ACC112 (cell line): ENCODE measurements at regions not wholly inside any gene's neighbourhood (a gene's known extent, or its start where the extent isn't known, plus 50 kb on each side); places are given as distances from the start of the nearest gene placed in this dataset.
"Not testable (repeated sequence)": the region's sequence is repeated elsewhere in the genome, so short reads cannot be mapped to it uniquely, and the experiment has no call there.

ENCODE experiments used
- H2AFZ ChIP-seq: fragments of 200-600 bp; sonication (generic); one replicate; pipeline ENCODE4 v1.6.0; 2017; ENCODE audit warnings: antibody characterized with exemption, low read length; ENCODE audit not compliant: unreplicated experiment
- H3K27ac ChIP-seq: fragments of 200-600 bp; sonication (generic); 2 replicates; pipeline ENCODE4 v1.5.1; 2014; ENCODE audit warnings: low read depth, mild to moderate bottlenecking, antibody characterized with exemption, low read length, moderate library complexity
- H3K27me3 ChIP-seq: fragments of 200-600 bp; sonication (generic); 2 replicates; pipeline ENCODE4 v1.6.1; 2014; ENCODE audit warnings: mild to moderate bottlenecking, antibody characterized with exemption, low read length, moderate library complexity, mixed read lengths; ENCODE audit not compliant: insufficient read depth
- H3K36me3 ChIP-seq: fragments of 200-600 bp; sonication (generic); 2 replicates; pipeline ENCODE4 v1.6.1; 2016; ENCODE audit warnings: mild to moderate bottlenecking, antibody characterized with exemption, low read length, moderate library complexity, mixed read lengths; ENCODE audit not compliant: insufficient read depth
- H3K4me1 ChIP-seq: fragments of 200-600 bp; sonication (generic); one replicate; pipeline ENCODE4 v1.6.1; 2016; ENCODE audit warnings: low read length, mixed read lengths; ENCODE audit not compliant: insufficient read depth, unreplicated experiment, control insufficient read depth
- H3K4me3 ChIP-seq: fragments of 200-600 bp; sonication (generic); 2 replicates; pipeline ENCODE4 v1.5.1; 2014; ENCODE audit warnings: mild to moderate bottlenecking, low read depth, low read length
- H3K79me2 ChIP-seq: fragments of 200-600 bp; sonication (generic); one replicate; pipeline ENCODE4 v1.6.0; 2016; ENCODE audit warnings: low read length; ENCODE audit not compliant: control insufficient read depth, unreplicated experiment, insufficient read depth

DNA sequence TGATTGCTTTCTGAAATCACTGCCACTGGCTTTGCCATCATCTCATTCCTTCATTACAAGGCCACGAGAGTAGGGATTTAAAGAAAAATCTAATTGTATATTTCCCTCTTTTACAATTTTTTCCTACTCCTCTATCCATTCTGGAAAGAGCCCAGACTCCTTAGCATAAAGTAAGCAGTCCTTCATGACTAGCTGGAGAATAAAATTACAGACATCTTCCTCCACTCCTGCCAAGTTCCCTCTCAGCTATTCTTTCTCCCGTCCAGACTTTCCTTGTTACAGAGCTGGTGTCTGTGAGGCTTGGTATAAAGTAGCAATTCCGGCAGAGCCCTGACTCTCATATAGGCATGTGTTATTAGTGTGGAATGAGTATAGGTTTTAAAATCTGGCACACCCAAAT, 806.8 kb downstream of the PLCL1 start:
- no peaks in the 10 kb centered on the region for H3K79me2 ChIP-seq
- no peak overlapping the region for H3K4me3 ChIP-seq
- H3K36me3 ChIP-seq, result no peaks in the 10 kb centered on the region
- H3K4me1 ChIP-seq, result no peaks in the 10 kb centered on the region
- no peak overlapping the region for H3K27ac ChIP-seq
- no peak overlapping the region for H2AFZ ChIP-seq
- no peaks in the 10 kb centered on the region for H3K27me3 ChIP-seq

DNA sequence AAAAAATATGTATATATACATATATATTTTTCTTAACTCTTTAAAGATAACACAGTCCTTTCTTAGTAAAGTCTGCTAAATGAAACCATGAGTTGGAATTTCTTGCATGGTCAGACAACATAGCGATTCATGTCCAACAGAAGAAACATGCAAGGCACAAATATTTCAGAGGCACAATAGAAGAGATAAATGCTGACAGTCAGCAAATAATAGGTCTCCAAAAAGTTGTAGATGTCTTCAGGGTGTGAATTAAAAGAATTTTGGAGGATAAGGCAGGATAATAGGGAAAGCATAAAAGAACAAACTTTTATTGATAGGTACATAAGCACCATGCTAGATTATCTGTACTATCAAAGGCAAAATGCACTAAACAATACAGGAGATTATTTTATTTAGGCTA, 800.2 kb downstream of the PLCL1 start:
- no peaks in the 10 kb centered on the region for H3K27me3 ChIP-seq
- H3K4me1 ChIP-seq, result no peaks in the 10 kb centered on the region
- H3K4me3 ChIP-seq, result no peak overlapping the region
- H3K79me2 ChIP-seq, result no peaks in the 10 kb centered on the region
- H3K27ac ChIP-seq, result no peak overlapping the region
- H3K36me3 ChIP-seq, result no peaks in the 10 kb centered on the region
- no peak overlapping the region for H2AFZ ChIP-seq

DNA sequence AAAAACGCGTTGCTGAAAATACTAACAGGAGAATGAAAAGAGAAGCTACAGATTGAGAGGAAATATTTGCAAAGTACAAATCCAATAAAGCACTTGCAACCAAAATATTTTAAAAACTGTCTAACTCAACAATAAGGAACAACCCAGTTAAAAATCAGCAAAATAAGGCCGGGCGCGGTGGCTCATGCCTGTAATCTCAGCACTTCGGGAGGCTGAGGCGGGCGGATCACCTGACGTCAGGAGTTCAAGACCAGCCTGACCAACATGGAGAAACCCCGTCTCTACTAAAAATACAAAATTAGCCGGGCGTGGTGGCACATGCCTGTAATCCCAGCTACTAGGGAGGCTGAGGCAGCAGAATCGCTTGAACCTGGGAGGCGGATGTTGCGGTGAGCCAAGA, 798.6 kb downstream of the PLCL1 start:
- not testable (repeated sequence) for H3K27me3 ChIP-seq, H3K4me3 ChIP-seq, H3K36me3 ChIP-seq, H2AFZ ChIP-seq, H3K79me2 ChIP-seq, H3K4me1 ChIP-seq, H3K27ac ChIP-seq

DNA sequence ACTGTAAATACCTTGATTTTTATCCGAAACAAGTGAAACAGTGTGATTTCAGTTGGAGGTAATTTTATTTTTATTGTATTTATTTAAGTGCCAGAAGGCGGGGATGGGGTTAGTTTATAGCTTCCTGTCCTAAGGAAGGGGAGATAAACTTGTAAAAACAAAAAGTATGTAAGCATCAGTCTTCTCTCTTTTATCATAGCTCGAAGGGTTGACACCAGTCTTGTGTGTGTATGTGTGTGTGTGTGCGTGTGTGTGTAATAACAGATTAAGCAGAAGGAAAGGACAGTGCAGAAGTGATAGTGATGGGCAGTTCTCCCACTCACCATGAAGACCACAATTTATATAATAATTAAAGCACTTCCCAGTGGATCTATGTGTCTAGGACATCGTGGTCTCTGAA, 793.3 kb downstream of the PLCL1 start:
- Histone ChIP-seq H2AFZ (no peak overlapping the region), H3K36me3 (no peaks in the 10 kb centered on the region), H3K4me3 (no peak overlapping the region), H3K27me3 (no peaks in the 10 kb centered on the region), H3K4me1 (no peaks in the 10 kb centered on the region), H3K27ac (no peak overlapping the region), H3K79me2 (no peaks in the 10 kb centered on the region)

DNA sequence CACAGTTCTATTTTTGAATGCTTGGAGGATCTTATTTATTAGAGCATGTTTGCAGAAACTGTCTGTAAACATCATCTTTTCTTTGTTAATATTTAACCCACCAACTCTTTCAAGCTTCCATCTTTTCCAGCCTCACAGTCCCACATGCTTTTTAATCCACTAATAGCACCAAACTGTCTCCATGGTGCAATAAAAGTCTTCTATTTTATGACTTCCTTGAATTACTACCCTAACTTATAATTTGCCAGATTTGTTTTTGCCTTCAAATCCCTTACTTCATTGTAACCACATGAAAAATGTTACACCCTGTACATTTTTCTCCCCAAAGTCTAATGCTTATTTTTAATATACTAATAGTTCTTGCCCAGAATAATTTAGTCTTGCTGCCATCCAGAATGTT, 792.6 kb downstream of the PLCL1 start:
- H3K79me2 ChIP-seq, result no peaks in the 10 kb centered on the region
- no peaks in the 10 kb centered on the region for H3K4me1 ChIP-seq
- no peak overlapping the region for H3K4me3 ChIP-seq
- no peak overlapping the region for H2AFZ ChIP-seq
- H3K36me3 ChIP-seq, result no peaks in the 10 kb centered on the region
- no peaks in the 10 kb centered on the region for H3K27me3 ChIP-seq
- H3K27ac ChIP-seq, result no peak overlapping the region

DNA sequence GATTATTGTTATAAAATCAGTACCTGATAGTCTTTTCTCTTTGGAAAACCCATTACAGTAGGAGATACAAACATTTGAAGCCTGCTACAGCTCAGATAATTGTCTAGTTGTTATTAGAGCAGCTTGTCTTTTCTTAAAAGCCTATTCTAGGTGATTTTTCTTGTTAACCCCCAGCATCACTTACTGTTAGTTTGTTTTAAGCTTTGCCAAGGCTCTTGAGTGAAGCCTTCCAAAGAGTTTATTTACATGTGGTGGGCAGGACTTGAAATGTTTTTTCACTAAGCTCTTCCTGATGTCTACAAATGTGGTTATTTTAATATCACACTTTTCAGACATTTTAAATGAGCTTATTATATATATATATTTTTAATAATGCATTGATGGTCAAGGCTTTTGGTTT, 791.3 kb downstream of the PLCL1 start:
- H3K36me3 ChIP-seq, result no peaks in the 10 kb centered on the region
- H3K4me1 ChIP-seq, result no peaks in the 10 kb centered on the region
- no peaks in the 10 kb centered on the region for H3K79me2 ChIP-seq
- no peak overlapping the region for H3K27ac ChIP-seq
- H3K4me3 ChIP-seq, result no peak overlapping the region
- H3K27me3 ChIP-seq, result no peaks in the 10 kb centered on the region
- no peak overlapping the region for H2AFZ ChIP-seq

DNA sequence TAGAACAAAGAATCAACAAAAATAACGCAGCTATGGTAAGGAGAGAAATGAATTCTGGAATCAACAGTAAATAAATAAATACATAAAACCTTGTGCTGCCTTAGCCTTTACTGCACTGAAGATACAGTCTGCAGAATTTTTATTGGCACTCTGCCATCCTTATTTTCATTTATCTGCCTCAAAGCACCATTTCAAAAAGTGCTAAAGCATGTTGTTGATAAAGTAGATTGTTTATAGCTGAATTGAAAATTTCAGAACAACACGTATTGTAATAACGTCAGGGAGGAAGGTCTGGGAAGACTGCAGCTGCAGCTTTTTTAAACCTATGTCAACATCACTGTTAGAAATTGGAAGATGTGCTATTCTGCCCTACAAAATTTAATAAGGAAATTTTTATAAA, 787.2 kb downstream of the PLCL1 start:
- Histone ChIP-seq H3K4me3 (no peak overlapping the region), H3K27ac (no peak overlapping the region), H3K36me3 (no peaks in the 10 kb centered on the region), H2AFZ (no peak overlapping the region), H3K4me1 (no peaks in the 10 kb centered on the region), H3K27me3 (no peaks in the 10 kb centered on the region), H3K79me2 (no peaks in the 10 kb centered on the region)

DNA sequence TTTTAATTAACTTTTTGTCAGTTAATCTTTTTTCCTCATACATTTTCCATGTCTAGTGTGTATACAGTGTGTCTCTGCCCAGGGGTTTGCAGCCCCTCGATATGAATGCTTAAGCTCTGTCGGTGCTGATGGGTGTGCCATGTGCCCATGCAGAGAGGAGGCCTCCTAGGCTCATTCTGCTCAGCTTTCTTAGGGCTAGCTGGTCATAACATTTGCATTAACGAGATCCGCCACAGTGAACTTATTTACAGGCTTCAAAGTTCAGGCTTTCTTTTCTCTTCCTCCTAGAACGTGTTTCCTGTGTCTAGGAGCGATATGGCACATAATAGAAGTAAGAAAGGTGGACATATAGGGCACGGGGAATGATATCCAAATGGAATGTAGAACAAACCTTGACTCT, 783.3 kb downstream of the PLCL1 start:
- H3K36me3 ChIP-seq, result no peaks in the 10 kb centered on the region
- H3K27me3 ChIP-seq, result no peaks in the 10 kb centered on the region
- H3K79me2 ChIP-seq, result no peaks in the 10 kb centered on the region
- no peak overlapping the region for H3K27ac ChIP-seq
- no peak overlapping the region for H3K4me3 ChIP-seq
- H3K4me1 ChIP-seq, result no peaks in the 10 kb centered on the region
- H2AFZ ChIP-seq, result peak overlapping the region; percentile 50

DNA sequence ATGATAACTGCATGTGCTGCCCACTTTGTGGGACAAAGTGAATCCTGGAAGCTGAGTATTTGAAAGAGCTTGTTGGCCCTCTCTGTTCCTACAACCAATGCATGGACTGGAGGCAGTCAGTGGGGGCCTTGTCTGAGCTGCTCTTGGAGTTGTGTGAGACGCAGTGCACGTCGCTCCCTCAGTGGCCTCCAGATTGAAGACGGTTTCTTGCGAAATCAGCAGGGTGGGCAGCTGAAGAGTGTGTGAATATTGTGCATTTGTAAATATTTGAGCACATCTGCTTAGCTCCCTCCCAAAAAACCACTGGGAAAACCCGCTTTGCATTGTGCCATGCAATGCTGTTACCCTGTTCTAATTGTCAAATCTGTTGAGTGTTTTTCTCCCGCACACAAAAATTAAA, 782.8 kb downstream of the PLCL1 start:
- Histone ChIP-seq H3K36me3 (no peaks in the 10 kb centered on the region), H3K27me3 (no peaks in the 10 kb centered on the region)

DNA sequence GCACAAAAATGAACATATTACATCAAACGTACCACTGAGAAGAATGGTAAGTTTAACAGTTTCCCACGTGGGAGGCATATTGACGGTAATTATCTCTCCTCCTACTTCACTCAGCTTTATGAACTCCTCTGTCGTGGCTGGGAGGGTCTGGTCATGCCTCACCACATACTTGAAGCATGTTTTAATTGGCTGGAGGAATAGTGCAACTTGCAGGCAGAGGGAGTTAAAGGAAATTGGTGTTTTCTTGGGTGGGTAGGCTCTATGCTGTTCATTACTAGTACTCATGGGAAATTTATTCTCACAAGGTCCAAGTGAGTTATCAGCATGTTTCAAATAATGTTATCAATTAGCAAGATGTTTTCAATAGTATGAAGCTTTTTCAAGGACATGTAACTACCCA, 767.0 kb downstream of the PLCL1 start:
- Histone ChIP-seq H3K4me1 (no peaks in the 10 kb centered on the region), H3K27me3 (no peaks in the 10 kb centered on the region), H2AFZ (no peak overlapping the region)

More for the DNA sequence above, 782.8 kb downstream of the PLCL1 start:
- no peaks in the 10 kb centered on the region for H3K4me1 ChIP-seq
- H3K27ac ChIP-seq, result no peak overlapping the region
- no peaks in the 10 kb centered on the region for H3K79me2 ChIP-seq
- H2AFZ ChIP-seq, result no peak overlapping the region
- H3K4me3 ChIP-seq, result no peak overlapping the region

DNA sequence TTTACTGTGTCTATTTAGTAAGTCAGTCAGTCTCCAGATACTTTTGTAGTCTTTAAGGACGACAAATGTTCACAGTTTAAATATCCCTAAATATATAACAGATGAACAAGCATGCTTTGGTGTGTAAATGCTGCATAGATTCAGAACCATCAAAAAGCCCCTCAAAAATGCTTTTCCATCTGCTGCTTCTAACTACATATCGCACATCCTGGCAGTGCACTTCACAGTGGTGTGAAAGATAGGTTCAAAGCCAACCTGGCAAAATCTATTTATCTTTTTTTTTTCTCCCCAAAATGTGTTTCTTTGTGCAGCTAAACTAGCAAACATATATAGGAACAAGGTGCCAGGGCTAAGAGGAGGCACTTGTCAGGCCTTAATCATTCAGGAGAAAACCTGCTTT, 753.8 kb downstream of the PLCL1 start:
- Histone ChIP-seq H3K27ac (no peak overlapping the region), H2AFZ (no peak overlapping the region), H3K27me3 (no peaks in the 10 kb centered on the region), H3K4me3 (no peak overlapping the region), H3K4me1 (no peaks in the 10 kb centered on the region), H3K79me2 (no peaks in the 10 kb centered on the region), H3K36me3 (no peaks in the 10 kb centered on the region)

More for the DNA sequence above, 767.0 kb downstream of the PLCL1 start:
- Histone ChIP-seq H3K4me3 (no peak overlapping the region), H3K27ac (no peak overlapping the region), H3K36me3 (no peaks in the 10 kb centered on the region), H3K79me2 (no peaks in the 10 kb centered on the region)

DNA sequence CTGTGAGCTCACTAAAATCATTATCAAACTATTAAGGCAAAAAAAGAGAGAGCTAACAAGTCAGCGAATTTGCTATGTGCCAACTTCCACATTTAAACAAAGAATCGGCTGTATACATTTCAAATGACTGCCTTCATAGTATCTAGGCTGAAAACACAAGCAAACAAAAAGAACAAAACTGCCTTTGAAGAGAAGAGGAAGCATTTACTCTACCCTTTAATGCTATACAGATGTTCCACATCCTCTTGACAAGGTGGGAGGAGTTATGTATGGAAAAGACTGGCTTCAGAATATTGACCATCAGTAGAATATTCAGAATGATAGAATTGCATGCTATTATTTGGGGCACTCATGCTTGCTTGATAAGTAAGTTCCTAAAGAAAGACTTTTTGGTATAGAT, 741.7 kb downstream of the PLCL1 start:
- H3K79me2 ChIP-seq, result no peaks in the 10 kb centered on the region
- H3K4me3 ChIP-seq, result no peak overlapping the region
- H3K36me3 ChIP-seq, result no peaks in the 10 kb centered on the region
- peaks cover 14% of the 10 kb centered on the region; the same call in 1 of the 2 replicates for H3K27me3 ChIP-seq
- no peak overlapping the region for H3K27ac ChIP-seq
- no peak overlapping the region for H2AFZ ChIP-seq
- no peaks in the 10 kb centered on the region for H3K4me1 ChIP-seq
